ENCODE measurements at regions not wholly inside any gene's neighbourhood (a gene's known extent, or its start where the extent isn't known, plus 50 kb on each side); places are given as distances from the start of the nearest gene placed in this dataset.

DNA sequence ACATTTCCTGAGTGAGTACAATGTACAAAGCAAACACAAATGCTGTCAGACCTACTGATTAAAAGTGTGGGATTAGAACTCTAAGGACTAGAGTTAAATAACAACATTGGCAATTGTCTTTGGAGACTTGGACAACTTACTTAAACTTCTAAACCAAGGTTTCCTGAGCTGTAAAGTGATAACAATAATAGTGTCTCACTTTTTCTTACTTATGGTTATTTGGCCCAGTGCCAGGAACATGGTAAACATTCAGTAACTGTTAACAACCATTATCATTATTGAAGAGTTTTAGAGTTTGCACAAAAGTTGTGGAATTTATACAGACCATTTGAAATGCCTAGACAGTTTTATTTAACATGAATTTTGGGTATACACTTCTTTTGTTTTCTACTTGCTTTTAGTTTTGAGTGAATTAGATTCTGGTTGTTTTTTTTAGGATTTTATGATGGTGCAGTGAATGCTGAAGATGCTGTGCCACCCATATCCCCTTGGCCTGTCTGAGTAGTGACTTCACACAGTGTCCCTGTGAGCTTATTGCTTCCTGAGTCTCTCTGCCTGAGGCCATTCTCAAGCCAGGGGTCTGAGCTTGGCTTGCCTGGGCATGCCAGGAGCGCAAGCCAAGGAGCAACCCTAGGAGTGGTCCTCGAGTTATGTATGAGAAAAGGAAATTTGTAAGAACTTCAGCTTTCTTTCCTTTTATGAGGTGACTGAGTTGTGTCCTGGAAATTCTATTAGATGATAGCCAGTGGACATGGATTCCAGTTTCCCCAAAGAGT, 932.8 kb downstream of the TTLL7 start:
- TF ChIP-seq, protein P1, sequence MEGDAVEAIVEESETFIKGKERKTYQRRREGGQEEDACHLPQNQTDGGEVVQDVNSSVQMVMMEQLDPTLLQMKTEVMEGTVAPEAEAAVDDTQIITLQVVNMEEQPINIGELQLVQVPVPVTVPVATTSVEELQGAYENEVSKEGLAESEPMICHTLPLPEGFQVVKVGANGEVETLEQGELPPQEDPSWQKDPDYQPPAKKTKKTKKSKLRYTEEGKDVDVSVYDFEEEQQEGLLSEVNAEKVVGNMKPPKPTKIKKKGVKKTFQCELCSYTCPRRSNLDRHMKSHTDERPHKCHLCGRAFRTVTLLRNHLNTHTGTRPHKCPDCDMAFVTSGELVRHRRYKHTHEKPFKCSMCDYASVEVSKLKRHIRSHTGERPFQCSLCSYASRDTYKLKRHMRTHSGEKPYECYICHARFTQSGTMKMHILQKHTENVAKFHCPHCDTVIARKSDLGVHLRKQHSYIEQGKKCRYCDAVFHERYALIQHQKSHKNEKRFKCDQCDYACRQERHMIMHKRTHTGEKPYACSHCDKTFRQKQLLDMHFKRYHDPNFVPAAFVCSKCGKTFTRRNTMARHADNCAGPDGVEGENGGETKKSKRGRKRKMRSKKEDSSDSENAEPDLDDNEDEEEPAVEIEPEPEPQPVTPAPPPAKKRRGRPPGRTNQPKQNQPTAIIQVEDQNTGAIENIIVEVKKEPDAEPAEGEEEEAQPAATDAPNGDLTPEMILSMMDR (IDR thresholded peaks at IDR 0.05), result no peak
- TF ChIP-seq POLR2A (IDR thresholded peaks at IDR 0.05), result no peak

Data from uterus (tissue), 2 donors.